Stimulated activated CD4-positive, alpha-beta T cell treated with anti-CD3 and anti-CD28 coated beads, Interleukin-12 subunit alpha, Interleukin-12 subunit beta, amount 100 ng/mL, for 4 hours (primary cell): ENCODE measurements at regions not wholly inside any gene's neighbourhood (a gene's known extent, or its start where the extent isn't known, plus 50 kb on each side); places are given as distances from the start of the nearest gene placed in this dataset.
A peak's percentile ranks its signal among the peaks of the same experiment; 100 is the strongest.

ENCODE experiments used
- DNase-seq: peaks from one replicate; pipeline ENCODE4 v3.0.0-alpha.2; 2020

DNA sequence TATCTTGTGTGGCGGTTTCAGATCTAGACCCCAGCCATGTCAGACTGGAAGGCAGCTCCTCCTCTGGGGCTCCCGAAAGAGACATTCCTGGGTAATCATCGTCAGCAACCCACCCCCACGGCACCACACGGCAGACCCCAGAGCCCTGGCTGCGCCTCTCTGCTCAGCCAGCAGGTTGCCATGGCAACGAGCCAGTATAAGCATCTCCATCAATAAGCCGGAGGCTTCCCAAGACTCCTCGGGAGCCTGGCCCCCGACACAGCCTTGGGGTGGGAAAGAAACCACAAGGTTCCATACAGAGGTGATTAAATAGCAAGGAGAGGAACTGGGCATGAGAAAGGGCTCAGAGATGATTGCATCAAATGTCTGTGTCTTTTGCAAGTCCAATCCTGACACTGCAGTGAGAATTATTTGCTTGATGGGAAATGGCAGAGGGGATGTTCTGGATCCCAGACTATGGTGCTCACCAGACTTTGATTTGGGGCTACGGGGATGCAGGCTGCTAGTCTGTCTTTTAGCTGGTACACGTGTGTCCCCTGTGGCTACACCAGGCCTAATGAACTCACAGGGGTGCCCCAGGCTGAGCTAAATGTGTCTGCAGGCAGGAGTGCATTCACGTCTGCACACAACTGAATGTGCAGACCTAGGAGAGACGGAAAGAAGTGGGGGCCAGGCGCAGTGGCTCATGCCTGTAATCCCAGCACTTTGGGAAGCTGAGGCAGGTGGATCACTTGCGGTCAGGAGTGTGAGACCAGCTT, 320.5 kb upstream of the TNRC6C start:
- DNase-seq = no peak

DNA sequence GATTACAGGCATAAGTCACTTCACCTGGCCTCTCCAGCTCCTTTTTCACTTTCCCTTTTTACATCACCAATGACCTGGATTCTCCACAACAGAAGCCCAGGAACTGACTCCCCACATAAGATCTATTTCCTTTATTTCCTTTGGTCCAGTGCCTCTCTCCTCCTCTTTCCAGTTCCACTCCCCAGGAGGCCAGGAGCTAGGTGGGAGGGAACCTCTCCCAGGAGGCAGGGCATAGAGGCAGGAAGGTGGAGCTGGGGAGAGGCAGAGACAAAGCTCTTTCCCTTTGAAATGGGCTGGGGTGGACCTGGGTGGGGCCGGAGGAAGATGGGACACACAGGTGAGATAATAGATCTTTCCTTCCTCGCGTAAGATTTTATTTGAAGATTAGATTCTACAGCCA, 318.3 kb upstream of the TNRC6C start:
- DNase-seq = no peak

DNA sequence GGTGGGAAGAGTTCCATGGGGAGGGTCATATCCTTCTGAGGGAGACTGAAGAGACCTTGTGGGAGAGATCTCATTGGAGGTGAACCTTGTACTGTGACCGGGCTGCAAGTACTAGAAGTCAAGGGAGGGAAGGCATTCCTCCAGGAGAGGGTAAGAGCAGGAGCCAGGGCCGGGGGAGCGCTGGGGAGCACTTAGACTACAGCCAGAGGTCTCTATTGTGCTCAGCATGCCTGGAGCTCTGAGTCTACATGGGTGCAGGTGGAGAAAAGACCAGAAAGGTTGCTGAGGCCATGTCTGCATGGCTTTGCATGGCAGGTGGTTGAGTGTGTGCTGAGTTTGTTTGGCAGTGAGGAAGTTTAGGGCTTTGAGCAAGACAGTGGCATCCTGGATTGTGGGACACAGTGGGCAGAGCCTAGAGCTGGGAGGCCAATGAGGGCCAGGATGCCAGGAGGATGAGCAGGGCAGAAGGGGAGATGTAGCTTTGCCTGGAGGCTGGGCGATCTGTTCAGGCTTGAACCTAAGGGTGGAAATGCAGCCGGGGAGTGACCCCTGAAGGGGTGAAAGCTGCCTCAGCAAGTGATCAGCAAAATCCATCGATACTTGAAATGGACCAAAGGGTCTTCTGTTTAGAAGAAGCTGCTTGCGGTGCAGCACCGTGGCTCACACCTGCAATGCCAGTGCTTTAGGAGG, 317.4 kb upstream of the TNRC6C start:
- DNase-seq = no peak

GRCh38 chr17:77641718-77642117, 316.8 kb upstream of the TNRC6C start:
- DNase-seq = no peak

DNA sequence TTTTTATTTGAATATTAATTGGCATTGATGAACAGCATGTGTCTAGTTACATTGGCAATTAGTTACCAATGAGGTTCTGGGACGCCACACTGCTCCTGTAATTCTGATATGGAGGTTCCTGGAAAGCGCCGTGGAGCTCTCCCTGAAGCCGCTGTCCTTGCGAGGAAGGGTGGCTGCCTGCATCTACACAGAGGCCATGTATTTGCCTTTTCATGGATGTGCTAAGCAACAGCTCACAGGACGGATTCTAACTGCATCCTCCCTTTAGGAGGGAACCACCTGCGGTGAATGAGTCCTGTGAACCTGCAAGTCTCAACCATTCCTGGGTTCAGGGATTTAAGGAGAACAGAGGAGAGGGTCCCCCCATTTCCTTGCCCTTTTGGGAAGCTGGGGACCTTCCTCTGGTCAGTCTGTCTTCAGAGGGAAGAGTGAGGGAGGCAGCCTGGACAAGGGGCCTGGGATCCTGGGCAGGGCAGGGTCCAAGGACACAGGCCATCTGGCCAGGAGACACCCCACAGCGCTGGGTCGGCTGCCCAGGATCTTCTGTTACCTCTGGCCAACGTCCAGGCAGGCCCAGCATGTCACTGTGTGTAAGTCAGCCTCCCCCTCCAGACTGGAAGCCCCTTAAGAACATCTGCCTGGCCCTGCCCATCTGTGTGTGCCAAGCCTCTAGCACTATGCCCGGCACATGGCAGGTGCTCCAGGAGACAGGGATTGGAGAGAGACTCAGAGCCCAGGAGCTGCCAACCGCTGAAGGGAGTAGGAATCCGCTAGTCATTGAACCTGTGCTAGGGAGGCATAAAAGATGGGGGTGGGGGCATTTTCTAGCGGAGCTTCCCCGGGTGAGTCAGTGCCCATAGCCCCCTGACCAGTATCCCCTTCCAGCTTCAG, 314.1 kb upstream of the TNRC6C start:
- no peak for DNase-seq

DNA sequence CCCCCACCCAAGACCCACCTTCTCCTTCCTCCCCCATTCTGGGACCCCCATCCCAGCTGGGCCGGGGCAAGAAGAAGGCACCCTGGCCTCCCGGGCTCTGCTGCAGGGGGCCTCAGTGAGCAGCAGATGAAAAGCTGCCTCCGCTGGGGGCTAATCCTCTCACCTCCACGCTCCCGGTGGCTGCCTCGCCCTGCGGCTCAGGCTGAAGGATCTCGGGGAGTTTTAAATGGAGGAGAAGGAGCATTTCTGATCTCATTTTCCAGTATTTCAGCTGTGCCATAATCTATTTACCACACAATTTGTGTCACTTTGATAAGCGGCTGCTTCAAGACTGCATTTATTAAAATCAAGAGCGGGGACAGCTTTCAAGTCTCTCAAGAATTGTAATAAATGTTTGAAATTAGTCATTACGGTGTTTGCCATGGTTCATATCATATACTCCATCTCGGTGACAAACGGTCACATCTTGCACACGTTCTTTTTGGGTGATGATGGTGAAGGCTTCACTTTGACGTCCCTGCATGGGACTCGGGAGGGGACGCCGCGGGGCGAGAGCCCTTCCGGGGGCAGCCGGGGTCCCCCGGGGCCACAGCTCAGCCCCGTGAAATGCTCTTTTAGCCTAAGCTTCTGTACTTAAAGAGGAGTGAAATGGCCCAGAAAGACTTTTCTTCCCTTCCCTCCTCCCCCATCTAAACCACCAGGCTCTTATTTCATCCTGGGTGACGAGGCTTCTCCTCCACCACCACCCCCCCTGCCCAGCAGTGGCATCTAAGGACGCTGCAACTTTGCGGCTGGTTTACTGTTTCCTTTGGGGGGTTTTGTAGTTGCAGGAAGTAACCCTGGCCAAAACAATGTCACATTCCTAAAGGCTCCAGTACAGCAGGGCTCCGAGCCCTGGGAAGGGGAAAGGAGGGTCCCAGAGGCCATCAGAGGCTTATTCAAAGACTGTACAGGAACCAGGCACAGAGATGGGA, 313.1 kb upstream of the TNRC6C start:
- peak; percentile 27 for DNase-seq

DNA sequence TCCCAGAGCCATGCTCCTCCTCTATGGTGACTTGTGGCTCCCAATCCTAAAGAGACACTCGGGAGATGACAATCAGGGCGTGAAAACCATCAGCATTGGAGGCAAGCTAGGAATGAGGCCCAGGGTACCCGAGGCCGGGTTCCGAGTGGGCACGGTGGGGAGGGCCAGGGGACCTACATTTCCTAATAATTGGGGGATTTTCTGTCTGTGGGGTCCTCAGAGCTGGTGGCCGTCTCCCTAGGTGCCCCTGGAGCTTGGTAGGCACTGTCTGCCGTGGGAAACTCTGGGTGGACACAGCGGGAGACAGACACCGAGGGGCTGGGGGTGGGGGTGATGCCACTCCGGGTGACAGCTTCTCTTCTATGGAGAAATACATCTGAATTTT, 312.5 kb upstream of the TNRC6C start:
- DNase-seq = no peak

DNA sequence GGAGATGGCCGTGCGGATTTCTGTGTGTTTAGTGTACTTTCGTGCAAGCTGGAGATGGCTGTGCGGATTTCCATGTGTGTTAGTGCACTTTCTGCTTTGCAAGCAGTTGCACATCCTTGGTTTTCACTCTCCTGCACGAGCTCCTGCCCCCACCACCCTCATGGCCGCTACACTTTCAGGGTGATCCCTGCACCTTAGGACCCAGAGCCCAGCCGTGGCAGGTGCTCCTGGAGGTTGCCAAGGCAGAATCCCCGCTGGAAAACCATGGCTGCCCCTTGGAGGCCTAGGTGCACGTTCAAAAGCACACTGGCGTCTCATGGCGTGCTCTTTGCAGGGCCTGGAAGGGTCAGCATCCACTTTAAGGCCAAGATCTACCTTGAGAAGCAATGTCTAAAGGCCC, 311.0 kb upstream of the TNRC6C start:
- DNase-seq = no peak

GRCh38 chr17:77649717-77650211, 308.7 kb upstream of the TNRC6C start:
- DNase-seq = no peak

DNA sequence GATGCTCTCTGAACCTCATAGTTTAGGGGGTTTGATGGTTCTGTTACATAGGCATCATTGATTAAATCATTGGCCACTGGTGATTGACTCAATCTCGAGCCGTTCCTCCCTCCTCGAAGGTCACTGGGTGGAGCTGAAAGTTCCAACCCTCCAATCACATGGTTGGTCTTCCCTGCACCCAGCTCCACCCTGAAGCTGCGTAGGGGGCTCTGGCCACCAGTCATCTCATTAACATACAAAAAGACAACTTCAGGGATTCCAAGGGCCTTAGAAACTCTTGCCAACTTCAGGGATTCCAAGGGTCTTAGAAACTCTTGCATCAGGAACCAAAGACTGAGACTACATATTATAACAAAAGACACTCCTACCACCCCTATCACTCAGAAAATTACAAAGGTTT, 306.5 kb upstream of the TNRC6C start:
- DNase-seq = no peak

GRCh38 chr17:77654296-77654695, 304.2 kb upstream of the TNRC6C start:
- DNase-seq = no peak

- no peak for DNase-seq
Measured at GRCh38 chr17:77654850-77655249, 303.7 kb upstream of the TNRC6C start.

DNA sequence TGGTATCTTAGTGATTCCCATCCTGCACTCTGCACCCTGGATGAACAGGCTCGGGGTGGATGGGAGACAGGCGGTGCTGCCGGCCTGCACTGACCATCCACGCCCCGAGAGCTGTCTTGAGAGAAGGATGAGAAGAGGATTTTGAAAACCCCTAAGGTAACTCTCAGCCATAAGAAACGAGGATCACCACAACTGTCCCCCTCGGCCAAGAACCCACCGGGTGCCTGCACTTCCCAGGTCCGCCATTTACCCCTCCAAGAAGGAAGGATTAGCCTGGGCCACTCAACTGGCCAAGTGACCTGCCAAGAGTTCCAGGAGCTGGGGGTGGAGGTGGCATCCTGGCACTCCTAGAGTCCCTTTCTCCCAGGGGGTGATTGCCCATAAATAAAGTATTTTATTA, 302.4 kb upstream of the TNRC6C start:
- DNase-seq = no peak

GRCh38 chr17:77657839-77658238, 300.7 kb upstream of the TNRC6C start:
- DNase-seq = no peak

DNA sequence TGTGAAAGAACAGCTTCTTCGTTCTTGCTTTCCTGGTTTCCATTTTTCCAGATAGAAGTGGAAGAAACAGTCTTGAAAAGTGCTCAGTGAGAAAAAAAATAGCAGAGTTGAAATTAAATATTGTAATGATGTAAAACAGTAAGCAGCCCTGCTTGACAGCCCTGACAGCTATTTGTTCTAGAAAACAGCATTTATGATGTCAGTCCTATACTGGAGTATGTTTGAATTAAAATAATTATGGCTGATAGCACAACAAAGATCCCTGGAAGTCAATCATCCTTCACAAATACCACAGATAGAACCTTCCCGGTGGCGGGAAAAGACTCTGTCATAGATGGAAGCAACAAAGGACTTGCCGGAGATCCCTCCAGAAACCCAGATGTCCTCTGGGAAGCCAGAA, 298.0 kb upstream of the TNRC6C start:
- DNase-seq = no peak

- no peak for DNase-seq
Measured at GRCh38 chr17:77662833-77663232, 295.7 kb upstream of the TNRC6C start.

DNA sequence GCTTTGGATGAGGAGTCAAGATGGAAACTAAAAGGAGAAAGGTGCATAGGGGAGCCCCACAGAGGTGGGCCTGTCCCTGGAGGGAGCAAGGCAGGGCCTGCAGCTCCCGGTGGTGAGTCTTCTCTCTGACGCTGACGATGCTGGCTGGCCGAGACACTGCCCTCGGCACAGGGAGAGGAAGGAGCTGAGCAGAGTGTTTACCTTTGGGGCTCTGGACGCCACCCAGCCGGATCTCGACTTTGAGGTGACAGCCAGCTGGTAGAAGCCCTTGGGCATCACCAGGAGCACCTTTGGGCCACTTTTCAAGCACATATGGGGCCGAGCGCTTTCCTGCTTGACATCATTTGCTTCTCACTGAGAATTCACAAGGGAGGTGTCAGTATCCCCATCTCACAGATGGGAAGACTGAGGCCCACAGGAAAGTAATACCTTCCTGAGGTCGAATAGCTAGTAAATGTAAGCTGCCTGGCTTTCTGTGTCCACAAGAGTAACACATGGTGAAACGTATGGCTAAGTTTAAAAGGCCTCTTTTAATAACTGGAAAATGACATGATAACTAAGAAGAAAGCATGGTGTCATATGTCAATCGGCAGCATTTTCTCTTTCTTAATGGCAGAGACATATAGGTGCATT, 294.3 kb upstream of the TNRC6C start:
- DNase-seq = no peak

- DNase-seq = no peak
Measured at GRCh38 chr17:77665833-77666232, 292.7 kb upstream of the TNRC6C start.

- DNase-seq = no peak
Measured at GRCh38 chr17:77666462-77666861, 292.0 kb upstream of the TNRC6C start.

DNA sequence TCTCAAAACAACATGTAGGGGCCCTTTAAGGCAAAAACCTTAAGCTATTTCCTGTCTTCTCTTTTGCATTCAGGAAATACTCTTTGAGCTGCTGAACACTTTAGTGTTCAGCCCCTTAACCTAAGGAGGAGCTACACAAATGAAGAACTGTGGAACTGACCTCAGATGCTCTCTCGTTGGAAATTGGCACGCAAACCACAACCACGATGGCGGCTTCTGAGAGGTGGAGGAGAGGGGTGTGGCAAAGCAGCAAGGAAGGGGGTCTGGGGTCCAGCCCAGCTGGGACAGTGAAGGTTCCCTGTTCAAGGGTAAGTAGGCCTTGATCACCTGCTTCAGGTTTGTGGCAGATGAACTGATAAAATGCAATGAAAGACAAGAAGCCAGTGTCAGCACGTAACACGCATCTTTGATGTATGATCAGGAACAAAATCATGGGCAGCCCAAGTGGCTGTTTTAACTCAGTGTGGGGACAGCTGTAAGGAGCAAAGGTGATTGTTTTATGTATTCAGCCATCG, 291.6 kb upstream of the TNRC6C start:
- no peak for DNase-seq

DNA sequence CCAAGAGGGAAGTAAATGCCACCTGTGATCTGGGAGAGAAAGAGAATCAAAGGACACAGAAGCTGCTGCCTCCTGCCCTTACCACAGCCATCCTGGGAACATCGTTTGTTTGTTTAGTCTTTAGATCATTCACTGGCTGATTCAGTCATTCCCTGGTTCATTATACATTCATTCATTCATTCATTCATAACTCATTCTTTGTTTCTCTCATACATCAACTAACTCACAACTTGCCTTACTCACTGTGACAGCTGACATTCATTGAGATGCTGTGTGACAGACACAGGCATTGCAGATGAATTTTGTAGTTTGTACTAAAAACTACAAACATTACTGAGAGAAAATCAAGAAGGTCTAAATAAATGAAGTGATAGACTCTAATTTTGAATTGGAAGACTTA, 291.0 kb upstream of the TNRC6C start:
- no peak for DNase-seq

DNA sequence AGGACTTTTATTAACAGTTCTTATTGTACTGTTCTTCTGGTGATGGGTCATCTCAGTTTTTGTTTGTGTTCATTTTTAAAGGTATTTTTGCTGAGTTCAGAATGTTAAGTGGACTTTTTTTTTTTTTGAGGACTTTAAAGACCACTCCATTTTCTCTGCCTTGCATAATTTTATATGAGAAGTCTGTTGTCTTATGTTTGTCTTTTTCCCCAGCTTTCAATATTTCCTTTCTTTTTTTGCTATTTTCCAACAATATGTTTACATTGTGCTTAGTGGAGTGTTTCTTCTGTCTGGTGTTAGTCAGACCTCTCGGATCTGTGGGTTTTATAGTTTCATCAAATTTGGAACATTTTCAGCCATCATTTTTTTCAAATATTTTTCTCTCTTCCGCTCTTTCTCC, 290.0 kb upstream of the TNRC6C start:
- DNase-seq = no peak
